HG02938 (cell line): ENCODE measurements at regions not wholly inside any gene's neighbourhood (a gene's known extent, or its start where the extent isn't known, plus 50 kb on each side); places are given as distances from the start of the nearest gene placed in this dataset.

Source experiments
- ATAC-seq: cut with Tn5 transposase; IDR thresholded peaks from one replicate; pipeline ENCODE4 v1.9.1; 2021; ENCODE audit warnings: mild to moderate bottlenecking, moderate library complexity; ENCODE audit not compliant: unreplicated experiment

- ATAC-seq: no peak
Measured at GRCh38 chr2:42925742-42926433, 133.5 kb upstream of the HAAO start.

DNA sequence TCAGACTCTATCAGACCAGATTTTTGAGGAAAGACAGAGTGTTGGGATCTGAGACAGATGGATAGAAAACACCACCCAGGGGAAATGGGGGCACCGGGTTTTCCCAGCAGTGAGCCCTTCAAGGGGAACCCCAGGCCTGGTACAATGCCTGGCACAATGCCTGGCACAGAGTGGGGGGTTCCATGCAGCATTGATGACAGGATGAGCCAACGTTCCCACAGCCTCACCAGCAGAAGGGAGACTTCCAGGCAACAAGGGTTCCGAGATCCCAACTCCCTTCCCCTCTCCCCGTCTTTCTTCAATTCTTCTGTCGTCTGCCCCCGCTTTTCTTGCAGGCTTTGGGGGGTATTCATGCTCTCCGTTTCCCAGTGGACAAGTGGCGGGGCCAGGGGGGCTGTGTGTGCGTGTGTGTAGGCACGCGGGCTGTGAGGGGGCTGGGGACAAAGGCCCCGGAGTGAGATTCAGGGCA, 132.1 kb upstream of the HAAO start:
- ATAC-seq: no peak

GRCh38 chr2:42923580-42924417, 131.4 kb upstream of the HAAO start:
- ATAC-seq: no peak

- no peak for ATAC-seq
Measured at GRCh38 chr2:42922790-42923579, 130.6 kb upstream of the HAAO start.

DNA sequence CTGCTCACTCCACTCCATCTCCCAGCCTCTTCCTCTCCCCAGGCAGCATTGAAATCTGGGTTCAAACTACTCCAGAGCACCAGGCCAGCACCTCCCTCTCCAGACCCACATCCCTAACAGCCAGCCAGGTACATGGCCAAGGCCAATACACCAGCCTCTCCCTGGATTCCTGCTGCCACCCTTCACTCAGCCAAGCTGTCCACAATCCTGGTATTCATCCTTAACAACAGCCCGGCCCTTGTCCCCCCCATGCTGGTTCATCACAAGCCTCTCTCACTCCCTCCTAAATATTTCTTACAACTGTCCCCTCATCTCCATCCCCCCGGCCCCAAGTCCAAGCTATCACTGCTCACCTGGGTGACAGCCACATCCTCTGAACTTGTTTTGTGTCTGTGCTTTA, 129.9 kb upstream of the HAAO start:
- ATAC-seq: no peak

DNA sequence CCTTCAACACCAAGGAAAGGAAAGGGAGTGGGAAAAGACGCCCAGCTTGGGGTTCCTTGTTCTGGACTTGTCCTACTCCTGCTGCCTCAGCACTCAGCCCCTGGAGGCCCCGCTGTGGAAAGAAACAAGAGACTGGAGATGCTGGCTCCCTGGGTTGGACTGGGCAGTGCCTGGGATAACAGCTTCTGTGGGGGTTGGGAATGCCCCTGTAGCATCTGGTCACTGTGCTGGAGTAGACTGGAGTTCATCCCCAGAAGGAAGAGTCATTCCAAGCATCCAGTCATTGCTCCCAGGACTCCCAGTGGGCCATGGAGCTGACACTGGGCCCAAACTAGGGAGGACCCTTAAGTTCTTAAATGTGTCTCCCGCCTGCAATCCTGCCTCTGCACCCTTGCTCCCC, 129.3 kb upstream of the HAAO start:
- no peak for ATAC-seq

- ATAC-seq: no peak
Measured at GRCh38 chr2:42921147-42921520, 128.8 kb upstream of the HAAO start.

DNA sequence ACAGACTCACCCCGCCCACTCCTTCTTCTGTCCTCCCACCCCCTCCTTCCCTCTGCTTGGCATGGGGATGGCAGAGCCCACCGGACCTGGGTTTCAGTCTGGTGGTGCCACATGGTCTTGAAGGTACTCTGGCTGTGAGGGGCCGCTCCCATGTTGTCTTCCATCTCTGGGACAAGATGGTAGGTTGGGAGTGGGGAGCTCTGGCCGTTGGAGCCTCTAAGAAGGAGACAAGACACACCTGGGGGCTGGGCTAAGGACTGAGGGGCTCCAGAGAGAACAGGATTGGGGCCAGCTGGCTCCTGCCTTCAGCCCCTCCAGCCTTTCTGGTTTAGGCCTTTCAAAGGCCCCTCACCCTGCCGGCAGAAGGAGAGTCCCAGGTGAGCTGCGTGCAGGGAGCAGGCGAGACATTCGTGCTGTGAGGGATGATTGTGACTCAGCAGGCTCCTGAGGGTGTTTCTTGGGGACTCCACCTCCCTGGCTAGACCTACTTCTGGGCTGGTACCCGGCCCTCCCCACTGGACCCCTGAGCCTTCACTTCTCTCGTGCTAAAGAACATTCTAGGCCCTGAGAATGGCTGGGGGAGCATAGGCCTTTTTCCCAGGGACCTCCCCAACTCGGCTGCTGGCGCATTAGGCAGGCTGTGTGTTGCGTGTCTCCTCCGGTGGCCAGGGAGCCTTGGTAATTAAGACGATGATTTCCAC, 128.2 kb upstream of the HAAO start:
- no peak for ATAC-seq

- ATAC-seq: no peak
Measured at GRCh38 chr2:42918671-42919318, 126.4 kb upstream of the HAAO start.

DNA sequence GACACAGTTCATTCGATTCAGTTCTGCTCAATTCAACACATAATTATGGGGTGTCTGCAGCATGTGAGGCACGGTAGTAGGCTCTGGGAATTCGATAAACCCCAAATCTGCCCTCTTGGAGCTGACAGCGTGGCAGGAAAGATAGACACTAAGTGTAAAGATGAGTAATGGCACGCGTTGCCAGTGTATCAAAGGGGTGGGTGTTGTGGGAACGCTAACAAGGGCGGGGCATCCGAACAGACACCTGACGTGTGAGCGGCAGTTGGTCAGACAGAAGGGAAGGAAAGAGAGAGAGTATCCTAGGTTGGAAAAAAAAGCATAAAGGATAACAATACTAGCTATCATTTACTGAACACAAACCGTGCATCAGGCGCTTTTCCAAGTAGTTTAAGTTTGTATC, 125.7 kb upstream of the HAAO start:
- no peak for ATAC-seq

DNA sequence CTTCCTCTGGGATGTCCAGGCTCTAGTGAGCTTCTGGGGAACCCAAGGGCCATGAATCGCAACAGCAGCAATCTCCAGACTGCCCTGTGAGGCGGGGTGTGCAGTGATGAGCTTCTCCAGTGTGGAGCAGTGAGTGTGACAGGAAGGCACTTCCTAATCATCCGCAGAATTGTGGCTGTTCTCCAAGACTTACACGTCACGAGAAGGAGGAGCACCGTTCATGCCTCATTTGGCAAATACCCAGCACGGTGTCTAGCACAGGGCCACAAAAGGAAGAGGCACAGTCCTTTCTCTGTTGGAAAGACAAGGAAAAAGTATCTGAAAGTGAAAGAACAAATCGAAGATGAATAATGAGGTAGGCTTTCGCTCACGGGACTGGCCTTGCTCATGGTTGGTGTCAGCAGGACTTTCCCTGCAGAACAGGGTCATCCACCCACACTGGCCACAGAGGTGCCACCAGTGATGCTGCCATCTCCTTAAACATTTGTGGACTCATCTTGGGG, 125.1 kb upstream of the HAAO start:
- peak; percentile 51 for ATAC-seq

- ATAC-seq: no peak
Measured at GRCh38 chr2:42916324-42916723, 123.9 kb upstream of the HAAO start.

DNA sequence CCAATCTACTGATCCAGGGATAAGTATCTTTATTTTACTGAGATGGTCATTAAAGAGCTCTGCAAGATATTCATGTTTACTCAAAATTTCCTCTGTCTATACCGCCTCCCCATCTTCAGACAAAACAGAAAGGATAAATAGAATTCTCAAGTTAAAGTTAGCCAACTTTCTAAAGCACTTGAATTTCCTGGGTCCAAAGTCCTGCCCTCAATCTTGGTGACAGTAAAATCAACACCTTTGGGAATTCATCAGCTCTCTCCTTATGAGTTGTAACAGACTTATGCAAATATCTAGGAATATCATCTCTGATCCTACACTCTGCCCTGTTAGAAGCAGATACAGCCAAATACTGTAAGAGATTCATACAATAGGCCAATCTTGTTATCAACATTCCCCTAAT, 122.5 kb upstream of the HAAO start:
- ATAC-seq: no peak

GRCh38 chr2:42914314-42914713, 121.9 kb upstream of the HAAO start:
- ATAC-seq: no peak

GRCh38 chr2:42913280-42913878, 121.0 kb upstream of the HAAO start:
- ATAC-seq: no peak

- ATAC-seq: no peak
Measured at GRCh38 chr2:42910645-42911405, 118.4 kb upstream of the HAAO start.

DNA sequence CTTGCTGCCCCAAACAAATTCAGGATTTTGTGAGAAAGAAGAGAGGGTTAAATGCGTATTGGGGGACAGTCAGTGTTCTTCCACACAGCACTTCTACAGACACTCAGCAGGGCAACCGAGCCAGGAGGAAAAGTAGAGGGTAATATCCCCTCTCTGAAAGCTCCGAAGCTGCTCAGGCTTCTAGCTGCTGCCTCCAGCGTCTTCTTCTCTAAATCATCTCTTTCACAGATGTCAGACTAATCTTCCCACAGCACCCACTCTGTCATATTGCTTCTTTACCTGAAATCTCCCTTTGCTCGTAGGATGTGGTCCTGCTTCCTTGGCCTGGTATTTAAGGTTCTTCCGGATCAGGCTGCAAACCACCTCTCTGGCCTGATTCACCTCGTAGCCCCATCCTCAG, 117.6 kb upstream of the HAAO start:
- no peak for ATAC-seq

DNA sequence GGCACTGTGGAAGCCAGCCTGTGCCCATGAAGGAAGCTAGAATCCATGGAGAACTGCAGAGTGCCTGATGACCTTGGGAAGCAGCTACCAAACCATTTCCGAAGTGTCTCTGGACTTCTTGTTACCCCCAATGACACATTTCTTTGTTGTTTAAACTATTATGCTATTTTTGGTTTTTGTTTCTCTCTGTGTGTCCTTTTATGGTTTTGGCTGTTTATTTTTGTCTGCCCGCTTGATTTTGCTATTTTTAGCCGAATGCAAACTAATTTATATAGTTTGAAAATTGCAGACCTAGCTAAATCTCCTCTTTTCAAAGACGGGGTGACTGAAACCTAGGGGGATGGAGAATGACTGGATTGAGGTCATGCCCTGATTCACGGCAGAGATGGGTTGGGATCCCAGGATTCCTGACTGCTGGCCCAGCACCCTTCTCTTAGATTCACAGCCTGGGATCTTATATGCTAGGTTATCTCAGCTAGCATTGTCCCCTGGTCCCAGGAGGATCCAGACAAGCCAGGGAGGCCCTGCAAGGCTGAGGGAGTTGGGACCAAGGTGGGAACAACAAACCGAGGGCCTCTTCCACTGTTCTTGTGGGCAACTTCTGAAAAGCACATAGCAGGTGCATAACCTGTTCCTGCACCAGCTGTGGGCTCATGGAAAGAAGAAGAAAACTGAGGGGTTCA, 116.3 kb upstream of the HAAO start:
- ATAC-seq: no peak

DNA sequence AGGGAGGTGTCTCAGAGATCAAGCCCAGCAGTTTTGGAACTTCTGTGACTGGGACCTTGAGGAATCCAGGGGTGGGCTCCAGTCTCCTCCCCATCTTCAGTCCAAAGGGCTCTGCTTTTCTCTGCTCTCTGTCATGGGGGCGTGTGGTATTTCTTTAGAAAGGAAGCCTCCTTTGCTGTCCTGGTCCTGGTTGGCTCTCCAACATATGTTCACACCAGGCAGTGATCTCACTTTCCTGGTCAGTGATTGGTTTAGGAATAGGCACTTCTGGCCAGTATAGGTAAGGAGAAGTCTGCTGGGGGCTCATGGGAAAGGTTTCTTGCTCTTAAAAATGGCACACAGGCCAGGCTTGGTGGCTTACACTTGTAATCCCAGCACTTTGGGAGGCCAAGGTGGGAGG, 115.5 kb upstream of the HAAO start:
- no peak for ATAC-seq
